ENCODE measurements at regions not wholly inside any gene's neighbourhood (a gene's known extent, or its start where the extent isn't known, plus 50 kb on each side); places are given as distances from the start of the nearest gene placed in this dataset.
"Not testable (repeated sequence)": the region's sequence is repeated elsewhere in the genome, so short reads cannot be mapped to it uniquely, and the experiment has no call there.

- peak; percentile 45 for DNase-seq
These were observed 135.9 kb downstream of the ITGB8 start for GRCh38 chr7:20466543-20467021.

- no peak for DNase-seq
These were observed 139.4 kb downstream of the ITGB8 start for GRCh38 chr7:20470082-20470481.

GRCh38 chr7:20470726-20471125 is 140.0 kb downstream of the ITGB8 start:
- DNase-seq: peak; percentile 93

GRCh38 chr7:20474249-20474648 is 141.2 kb upstream of the ABCB5 start:
- no peak for DNase-seq

GRCh38 chr7:20475756-20476155 is 139.7 kb upstream of the ABCB5 start:
- peak; percentile 61 for DNase-seq

GRCh38 chr7:20477067-20477466 is 138.4 kb upstream of the ABCB5 start:
- no peak for DNase-seq

GRCh38 chr7:20479706-20480105 is 135.8 kb upstream of the ABCB5 start:
- DNase-seq: no peak

GRCh38 chr7:20482071-20482470 is 133.4 kb upstream of the ABCB5 start:
- no peak for DNase-seq

GRCh38 chr7:20484356-20484755 is 131.1 kb upstream of the ABCB5 start:
- DNase-seq: peak; percentile 72

- DNase-seq: no peak
These were observed 126.6 kb upstream of the ABCB5 start for GRCh38 chr7:20488850-20489249.

- no peak for DNase-seq
These were observed 124.2 kb upstream of the ABCB5 start for GRCh38 chr7:20491284-20491683.

GRCh38 chr7:20494566-20494965 is 120.9 kb upstream of the ABCB5 start:
- DNase-seq: no peak

- DNase-seq: not testable (repeated sequence)
These were observed 114.0 kb upstream of the ABCB5 start for GRCh38 chr7:20501473-20501872.

GRCh38 chr7:20503278-20503950 is 112.1 kb upstream of the ABCB5 start:
- DNase-seq: no peak

- DNase-seq: no peak
These were observed 111.4 kb upstream of the ABCB5 start for GRCh38 chr7:20504060-20504459.

GRCh38 chr7:20506175-20506574 is 109.3 kb upstream of the ABCB5 start:
- DNase-seq: peak; percentile 60

GRCh38 chr7:20507157-20507556 is 108.3 kb upstream of the ABCB5 start:
- DNase-seq: no peak

GRCh38 chr7:20508109-20508508 is 107.4 kb upstream of the ABCB5 start:
- peak; percentile 29 for DNase-seq

- DNase-seq: no peak
These were observed 105.4 kb upstream of the ABCB5 start for GRCh38 chr7:20509892-20510572.

- DNase-seq: no peak
These were observed 104.9 kb upstream of the ABCB5 start for GRCh38 chr7:20510573-20510900.

- DNase-seq: no peak
These were observed 102.1 kb upstream of the ABCB5 start for GRCh38 chr7:20513341-20513740.

- no peak for DNase-seq
These were observed 101.6 kb upstream of the ABCB5 start for GRCh38 chr7:20513897-20514296.

- peak; percentile 88 for DNase-seq
These were observed 101.1 kb upstream of the ABCB5 start for GRCh38 chr7:20514364-20514763.

- no peak for DNase-seq
These were observed 95.8 kb upstream of the ABCB5 start for GRCh38 chr7:20519645-20520044.

- no peak for DNase-seq
These were observed 94.9 kb upstream of the ABCB5 start for GRCh38 chr7:20520530-20520929.

Measured in hematopoietic multipotent progenitor cell treated with erythropoietin and hydrocortisone succinate and interleukin-3 and kit ligand, for 4 days (in vitro differentiated cells).